Tongue (tissue), 1 donor: ENCODE measurements at regions not wholly inside any gene's neighbourhood (a gene's known extent, or its start where the extent isn't known, plus 50 kb on each side); places are given as distances from the start of the nearest gene placed in this dataset.

ENCODE experiments used
- DNase-seq: peaks from one replicate; pipeline ENCODE4 v3.0.0-alpha.2; 2015

- DNase-seq, result no peak
Measured at GRCh38 chr15:47584316-47584715, 133.0 kb upstream of the SEMA6D start.

- peak; percentile 34 for DNase-seq
Measured at GRCh38 chr15:47586653-47587224, 130.6 kb upstream of the SEMA6D start.

GRCh38 chr15:47587940-47588802, 129.1 kb upstream of the SEMA6D start:
- DNase-seq, result no peak

GRCh38 chr15:47588958-47589357, 128.3 kb upstream of the SEMA6D start:
- DNase-seq, result no peak

- DNase-seq, result no peak
Measured at GRCh38 chr15:47598996-47599395, 118.3 kb upstream of the SEMA6D start.

- DNase-seq, result no peak
Measured at GRCh38 chr15:47599806-47600205, 117.5 kb upstream of the SEMA6D start.

- no peak for DNase-seq
Measured at GRCh38 chr15:47602121-47602520, 115.2 kb upstream of the SEMA6D start.

GRCh38 chr15:47603026-47603425, 114.3 kb upstream of the SEMA6D start:
- no peak for DNase-seq

GRCh38 chr15:47607695-47608094, 109.6 kb upstream of the SEMA6D start:
- DNase-seq, result no peak

GRCh38 chr15:47609693-47610092, 107.6 kb upstream of the SEMA6D start:
- DNase-seq, result no peak

GRCh38 chr15:47610736-47611135, 106.6 kb upstream of the SEMA6D start:
- DNase-seq, result no peak

- DNase-seq, result no peak
Measured at GRCh38 chr15:47614360-47615011, 102.8 kb upstream of the SEMA6D start.

- no peak for DNase-seq
Measured at GRCh38 chr15:47616876-47617275, 100.4 kb upstream of the SEMA6D start.

GRCh38 chr15:47618241-47618640, 99.1 kb upstream of the SEMA6D start:
- no peak for DNase-seq

GRCh38 chr15:47620960-47621681, 96.2 kb upstream of the SEMA6D start:
- DNase-seq, result no peak

GRCh38 chr15:47622055-47622454, 95.2 kb upstream of the SEMA6D start:
- no peak for DNase-seq

- DNase-seq, result no peak
Measured at GRCh38 chr15:47624503-47624902, 92.8 kb upstream of the SEMA6D start.

GRCh38 chr15:47639042-47639441, 78.3 kb upstream of the SEMA6D start:
- no peak for DNase-seq

GRCh38 chr15:47640079-47640478, 77.2 kb upstream of the SEMA6D start:
- DNase-seq, result no peak

GRCh38 chr15:47640901-47641300, 76.4 kb upstream of the SEMA6D start:
- no peak for DNase-seq

- DNase-seq, result no peak
Measured at GRCh38 chr15:47644722-47645121, 72.6 kb upstream of the SEMA6D start.

- no peak for DNase-seq
Measured at GRCh38 chr15:47650564-47650963, 66.7 kb upstream of the SEMA6D start.

- DNase-seq, result peak; percentile 61
Measured at GRCh38 chr15:47652328-47652727, 65.0 kb upstream of the SEMA6D start.
